HG02642 (cell line): ENCODE measurements at regions not wholly inside any gene's neighbourhood (a gene's known extent, or its start where the extent isn't known, plus 50 kb on each side); places are given as distances from the start of the nearest gene placed in this dataset.
"Not testable (repeated sequence)": the region's sequence is repeated elsewhere in the genome, so short reads cannot be mapped to it uniquely, and the experiment has no call there.

Source experiments
- ATAC-seq: cut with Tn5 transposase; IDR thresholded peaks from one replicate; pipeline ENCODE4 v1.9.1; 2021; ENCODE audit warnings: mild to moderate bottlenecking; ENCODE audit not compliant: unreplicated experiment, poor library complexity

DNA sequence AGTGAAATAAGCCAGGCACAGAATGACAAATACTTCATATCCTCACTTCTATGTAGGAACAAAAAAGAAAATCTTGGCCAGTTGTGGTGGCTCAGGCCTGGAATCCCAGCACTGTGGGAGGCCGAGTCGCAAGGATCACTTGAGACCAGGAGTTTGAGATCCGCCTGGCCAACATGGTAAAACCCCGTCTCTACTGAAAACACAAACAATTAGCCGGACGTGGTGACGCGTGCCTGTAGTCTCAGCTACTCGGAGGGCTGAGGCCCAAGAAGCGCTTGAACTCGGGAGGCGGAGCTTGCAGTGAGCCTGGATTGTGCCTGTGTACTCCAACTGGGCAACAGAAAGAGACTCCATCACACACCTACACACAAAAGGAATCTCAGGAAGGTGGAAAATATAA lies 112.3 kb upstream of the HMX1 start:
- not testable (repeated sequence) for ATAC-seq

DNA sequence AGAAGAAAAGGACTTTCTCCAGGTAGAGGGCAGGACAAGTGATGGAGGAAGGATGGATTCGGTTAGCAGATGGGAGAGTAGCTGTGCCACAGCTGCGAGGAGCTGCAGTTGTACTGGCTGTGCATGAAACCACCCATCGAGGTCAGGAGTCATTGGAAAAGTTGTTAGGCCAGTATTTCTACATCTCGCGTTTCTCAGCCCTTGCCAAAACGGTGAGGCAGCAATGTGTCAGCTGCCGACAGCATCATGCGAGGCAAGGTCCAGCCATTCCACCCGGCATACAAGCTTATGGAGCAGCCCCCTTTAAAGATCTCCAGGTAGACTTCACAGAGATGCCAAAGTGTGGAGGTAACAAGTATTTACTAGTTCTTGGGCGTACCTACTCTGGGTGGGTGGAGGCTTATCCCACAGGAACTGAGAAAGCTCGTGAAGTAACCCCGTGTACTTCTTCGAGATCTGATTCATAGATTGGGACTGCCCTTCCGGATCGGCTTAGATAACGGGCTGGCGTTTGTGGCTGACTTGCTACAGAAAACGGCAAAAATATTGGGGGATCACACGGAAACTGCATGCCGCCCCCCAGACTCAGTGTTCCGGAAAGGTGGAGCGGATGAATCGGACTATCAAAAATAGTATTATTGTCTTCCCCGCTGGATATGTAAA lies 105.0 kb upstream of the HMX1 start:
- ATAC-seq, result not testable (repeated sequence)

DNA sequence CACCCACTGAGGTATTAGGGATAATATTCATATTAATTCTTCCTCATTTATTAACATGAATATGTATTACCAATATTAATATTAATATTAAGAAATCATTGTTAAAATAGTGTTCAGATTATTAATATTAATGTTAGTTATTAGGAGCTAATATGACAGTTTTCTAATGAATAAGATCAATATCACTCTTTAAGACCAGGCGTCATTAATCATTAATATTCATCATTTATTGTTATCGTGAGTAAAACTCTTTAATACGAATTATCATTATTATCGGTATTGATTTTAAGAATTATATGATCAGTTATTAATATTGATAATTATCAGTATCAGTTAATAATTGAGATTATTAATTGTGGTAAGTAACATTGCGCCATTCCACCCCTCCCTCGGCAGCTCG lies 101.0 kb upstream of the HMX1 start:
- ATAC-seq, result not testable (repeated sequence)

DNA sequence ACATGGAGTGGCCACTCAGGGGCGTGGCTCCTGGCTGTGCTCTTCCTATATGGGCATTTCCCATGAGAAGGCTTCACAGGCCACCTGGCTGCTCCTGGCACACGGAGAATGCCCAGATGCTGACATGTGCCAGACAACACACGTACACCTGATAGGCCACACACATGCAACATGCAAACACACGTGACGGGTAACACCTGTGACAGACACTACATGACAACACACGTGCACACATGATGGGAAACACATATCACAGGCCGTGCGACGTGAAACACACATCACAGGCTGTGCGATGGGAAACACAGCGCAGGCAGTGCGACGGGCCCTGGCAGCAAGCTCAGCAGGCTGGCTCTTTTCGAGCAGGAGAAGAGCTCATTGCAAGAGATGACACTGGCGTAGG lies 94.3 kb upstream of the HMX1 start:
- not testable (repeated sequence) for ATAC-seq

GRCh38 chr4:8964201-8964788 lies 92.7 kb upstream of the HMX1 start:
- not testable (repeated sequence) for ATAC-seq

DNA sequence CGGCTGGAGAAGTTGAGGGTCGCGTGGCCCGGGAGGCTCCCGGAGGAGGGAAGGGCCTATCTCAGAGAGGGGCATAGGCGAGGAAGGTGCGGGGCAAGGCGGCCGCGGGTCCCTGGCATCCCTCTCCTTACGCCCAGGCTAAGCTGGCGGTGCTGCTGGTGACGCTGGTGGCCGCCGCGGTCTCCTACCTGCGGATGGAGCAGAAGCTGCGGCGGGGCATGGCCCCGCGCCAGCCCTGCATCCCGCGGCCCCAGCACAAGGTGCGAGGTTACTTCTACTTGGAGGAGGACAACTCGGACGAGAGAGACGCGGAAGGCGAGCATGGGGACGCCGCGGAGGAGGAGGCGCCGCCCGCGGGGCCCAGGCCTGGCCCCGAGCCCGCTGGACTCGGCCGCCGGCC lies 91.9 kb upstream of the HMX1 start:
- not testable (repeated sequence) for ATAC-seq

GRCh38 chr4:8961343-8961742 lies 89.7 kb upstream of the HMX1 start:
- not testable (repeated sequence) for ATAC-seq

- not testable (repeated sequence) for ATAC-seq
Observed at GRCh38 chr4:8959471-8959870, 87.8 kb upstream of the HMX1 start.

GRCh38 chr4:8954001-8954400 lies 82.4 kb upstream of the HMX1 start:
- ATAC-seq, result not testable (repeated sequence)

GRCh38 chr4:8952791-8953190 lies 81.2 kb upstream of the HMX1 start:
- ATAC-seq, result not testable (repeated sequence)

- ATAC-seq, result not testable (repeated sequence)
Observed at GRCh38 chr4:8952109-8952508, 80.5 kb upstream of the HMX1 start.

DNA sequence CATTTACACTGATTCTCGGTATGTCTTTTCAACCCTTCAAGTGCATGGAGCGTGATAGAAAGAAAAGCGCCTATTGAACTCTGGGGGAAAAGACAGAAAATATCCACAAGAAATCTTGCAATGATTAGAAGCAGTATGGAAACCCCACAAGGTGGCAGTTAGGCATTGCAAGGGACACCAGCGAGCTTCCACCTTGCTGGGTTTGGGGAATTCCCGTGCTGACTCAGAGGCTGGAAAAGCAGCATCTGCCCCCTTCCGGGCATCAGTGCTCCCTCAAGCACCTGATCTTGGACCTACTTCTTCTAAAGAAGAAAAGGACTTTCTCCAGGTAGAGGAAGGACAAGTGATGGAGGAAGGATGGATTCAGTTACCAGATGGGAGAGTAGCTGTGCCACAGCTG lies 73.9 kb upstream of the HMX1 start:
- not testable (repeated sequence) for ATAC-seq

DNA sequence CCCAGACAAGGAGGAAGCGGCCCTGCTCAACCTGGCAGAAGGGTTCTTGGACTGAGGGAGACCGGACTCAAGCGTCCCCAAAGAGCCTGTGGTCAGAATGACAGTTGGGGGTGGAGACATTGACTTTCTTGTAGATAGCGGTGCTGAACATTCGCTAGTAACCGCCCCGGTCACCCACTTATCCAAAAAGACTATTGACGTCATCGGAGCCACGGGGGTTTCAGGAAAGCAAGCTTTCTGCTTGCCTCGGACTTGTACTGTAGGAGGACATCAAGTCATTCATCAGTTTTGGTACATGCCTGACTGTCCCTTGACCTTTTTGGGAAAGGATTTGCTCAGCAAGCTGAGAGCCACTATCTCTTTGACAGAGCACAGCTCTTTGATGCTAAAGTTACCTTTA lies 71.7 kb upstream of the HMX1 start:
- ATAC-seq, result not testable (repeated sequence)

DNA sequence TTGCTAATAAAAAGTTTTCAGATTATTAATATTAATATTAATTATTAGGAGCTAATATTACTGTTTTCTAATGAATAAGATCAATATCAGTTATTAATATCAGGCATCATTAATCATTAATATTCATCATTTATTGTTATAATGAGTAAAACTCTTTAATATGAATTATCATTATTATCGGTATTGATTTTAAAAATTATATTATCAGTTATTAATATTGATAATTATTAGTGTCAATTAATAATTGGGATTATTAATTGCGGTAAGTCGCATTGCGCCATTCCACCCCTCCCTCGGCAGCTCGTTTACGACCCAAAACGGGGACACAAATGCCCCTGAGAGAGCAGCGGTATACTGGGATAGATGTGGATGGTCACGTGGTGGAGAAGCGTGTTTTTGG lies 70.4 kb upstream of the HMX1 start:
- ATAC-seq, result not testable (repeated sequence)

DNA sequence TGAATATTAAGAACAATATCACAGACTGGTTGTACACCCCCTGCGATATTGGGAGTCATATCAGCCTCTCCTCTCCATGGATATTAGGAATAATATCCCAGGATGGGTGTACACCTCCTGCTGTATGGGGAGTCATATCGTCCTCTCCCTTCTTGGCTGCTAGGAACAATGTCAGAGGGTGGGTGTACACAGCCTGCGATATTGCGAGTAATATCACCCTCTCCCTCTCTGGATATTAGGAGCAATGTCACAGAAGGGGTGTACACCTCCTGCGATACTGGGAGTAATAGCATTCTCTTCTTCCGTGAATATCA lies 69.8 kb upstream of the HMX1 start:
- ATAC-seq, result not testable (repeated sequence)

DNA sequence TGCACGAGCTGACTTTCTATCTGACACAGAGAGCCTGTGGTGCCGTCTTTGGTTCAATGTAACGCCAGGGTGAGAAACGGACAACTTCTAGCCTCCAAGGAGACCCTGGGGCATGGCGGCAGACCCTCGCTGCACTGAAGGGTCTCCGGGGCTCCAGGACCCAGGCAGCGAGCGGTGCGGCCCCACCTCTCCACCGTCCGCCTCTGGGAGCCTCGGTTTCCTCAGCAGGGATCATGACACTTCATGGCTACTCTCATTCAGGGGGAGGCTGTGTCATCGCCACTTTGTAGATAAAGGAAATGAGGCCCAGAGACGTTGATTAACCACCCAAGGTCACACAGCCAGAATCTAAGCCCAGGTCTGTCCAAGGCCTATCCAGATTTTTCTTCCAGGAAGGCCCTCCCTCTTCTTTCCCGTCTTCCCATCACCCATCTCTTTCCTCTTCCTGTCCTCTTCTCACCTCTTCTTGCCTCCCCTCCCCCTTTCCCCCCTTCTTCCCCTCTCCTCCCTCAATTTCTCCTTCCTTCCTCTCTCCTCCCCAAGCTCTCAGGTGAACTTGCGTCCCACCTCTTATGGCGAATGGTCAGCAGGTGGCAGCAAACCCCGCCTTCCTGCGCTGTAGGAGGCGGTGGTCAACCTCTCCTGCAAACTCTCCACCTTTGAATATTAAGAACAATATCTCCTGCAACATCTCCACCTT lies 69.3 kb upstream of the HMX1 start:
- ATAC-seq, result no peak

DNA sequence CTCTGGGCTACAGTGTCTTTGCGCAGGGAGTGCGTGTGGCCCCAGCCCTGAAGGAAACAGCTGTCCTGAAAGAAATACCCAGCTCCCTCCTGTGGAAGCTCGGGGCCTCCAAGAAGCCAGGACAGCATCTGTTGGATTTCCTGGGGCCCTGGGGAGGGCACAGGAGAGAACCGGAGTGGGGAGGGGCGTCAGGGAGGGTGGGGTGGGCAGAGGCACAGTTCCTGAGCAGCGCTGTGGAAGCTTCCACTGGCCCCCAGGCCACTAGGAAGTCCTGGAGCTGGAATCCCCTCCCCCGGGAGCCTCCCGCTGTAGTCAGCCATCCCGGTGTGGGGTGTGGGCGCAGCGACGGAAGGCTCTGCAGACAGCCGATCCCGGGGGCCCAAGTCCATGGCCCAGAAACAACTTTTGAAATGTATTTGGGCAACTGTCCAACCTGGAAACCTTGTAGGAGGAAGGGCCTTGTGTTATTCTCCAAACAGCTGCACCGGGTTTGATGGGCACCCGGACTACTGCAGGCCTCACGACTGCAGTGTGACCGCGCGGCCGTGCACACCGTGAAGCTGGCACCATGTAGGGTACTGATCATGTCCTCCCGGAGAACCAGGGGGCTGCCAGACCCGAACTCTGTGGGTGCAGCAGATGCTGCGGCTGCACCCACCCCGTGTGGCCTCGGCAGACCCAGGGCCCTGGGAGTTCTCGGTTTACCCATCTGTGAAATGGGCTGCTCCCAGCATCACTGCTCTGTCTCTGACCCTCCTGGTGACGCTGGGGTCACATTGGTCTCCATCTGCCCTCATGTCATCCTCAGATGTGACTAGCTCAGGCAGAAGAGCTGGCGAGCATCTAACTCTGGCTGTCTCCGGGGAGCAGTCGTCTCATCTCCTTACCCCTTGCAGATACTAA lies 68.5 kb upstream of the HMX1 start:
- no peak for ATAC-seq

- no peak for ATAC-seq
Observed at GRCh38 chr4:8939160-8939839, 67.7 kb upstream of the HMX1 start.

DNA sequence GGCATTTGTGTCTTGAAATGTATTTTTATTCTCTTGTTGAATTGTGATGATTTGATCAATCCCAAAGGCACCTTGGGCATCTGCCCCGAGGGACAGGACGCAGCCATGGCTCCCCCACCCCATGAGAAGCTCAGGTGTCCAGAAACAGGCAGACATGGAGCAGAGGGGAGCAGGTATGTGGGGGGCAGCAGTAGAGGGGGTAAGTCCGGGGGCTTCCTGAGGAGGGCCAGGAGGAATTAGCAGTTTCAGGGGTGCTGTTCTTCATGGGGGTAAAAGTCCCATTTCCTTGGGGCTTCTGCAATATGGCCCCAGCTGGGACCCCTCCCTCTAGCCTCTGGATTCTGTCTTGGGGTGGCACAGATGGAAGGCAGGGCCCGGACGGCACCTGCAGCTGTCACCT lies 67.0 kb upstream of the HMX1 start:
- no peak for ATAC-seq

- no peak for ATAC-seq
Observed at GRCh38 chr4:8938137-8938536, 66.5 kb upstream of the HMX1 start.
